Smooth muscle cell (in vitro differentiated cells): ENCODE measurements at regions not wholly inside any gene's neighbourhood (a gene's known extent, or its start where the extent isn't known, plus 50 kb on each side); places are given as distances from the start of the nearest gene placed in this dataset.

Experiments
- DNase-seq: peaks from one replicate; lab custom pipeline; 2025; ENCODE audit not compliant: unreplicated experiment; lab: John Stamatoyannopoulos, UW
- H2AFZ ChIP-seq: fragments of 200-600 bp; sonication (generic); 2 replicates; pipeline ENCODE4 v1.6.0; 2016; ENCODE audit warnings: antibody characterized with exemption, low read depth, mild to moderate bottlenecking
- H3F3A ChIP-seq: fragments of 200-600 bp; sonication (generic); 2 replicates; pipeline ENCODE4 v1.6.0; 2017; ENCODE audit warnings: antibody characterized with exemption, low read depth
- H3K27ac ChIP-seq: fragments of 200-600 bp; sonication (generic); 2 replicates; pipeline ENCODE4 v1.5.1; 2016; ENCODE audit warnings: low read depth, mild to moderate bottlenecking
- H3K27me3 ChIP-seq: fragments of 200-600 bp; sonication (generic); 2 replicates; pipeline ENCODE4 v1.6.1; 2016; ENCODE audit warnings: low read depth, mild to moderate bottlenecking
- H3K36me3 ChIP-seq: fragments of 200-600 bp; sonication (generic); 2 replicates; pipeline ENCODE4 v1.5.1; 2016; ENCODE audit warnings: low read depth
- H3K4me1 ChIP-seq: fragments of 200-600 bp; sonication (generic); 2 replicates; pipeline ENCODE4 v1.5.1; 2016; ENCODE audit warnings: low read depth
- H3K4me2 ChIP-seq: fragments of 200-600 bp; sonication (generic); 2 replicates; pipeline ENCODE4 v1.6.0; 2016; ENCODE audit warnings: mild to moderate bottlenecking
- H3K4me3 ChIP-seq: fragments of 200-600 bp; sonication (generic); 2 replicates; pipeline ENCODE4 v1.5.1; 2016; ENCODE audit warnings: mild to moderate bottlenecking
- H3K79me2 ChIP-seq: fragments of 200-600 bp; sonication (generic); 2 replicates; pipeline ENCODE4 v1.6.0; 2016; ENCODE audit warnings: low read depth, mild to moderate bottlenecking
- H3K9ac ChIP-seq: fragments of 200-600 bp; sonication (generic); 2 replicates; pipeline ENCODE4 v1.6.0; 2016; ENCODE audit warnings: low read depth
- H3K9me3 ChIP-seq: fragments of 200-600 bp; sonication (generic); replicated peaks from 2 replicates; pipeline ENCODE4 v1.5.1; 2016; ENCODE audit warnings: low read depth
- H4K20me1 ChIP-seq: fragments of 200-600 bp; sonication (generic); 2 replicates; pipeline ENCODE4 v1.6.0; 2016; ENCODE audit warnings: low read depth
- CTCF ChIP-seq: fragments of 200-600 bp; sonication (generic); IDR thresholded peaks from 2 replicates; pipeline ENCODE4 v1.5.1; 2017; ENCODE audit warnings: borderline replicate concordance, mild to moderate bottlenecking, antibody characterized with exemption; ENCODE audit not compliant: insufficient read depth, poor library complexity, severe bottlenecking
- WGBS: methylation state at CpG from one replicate; pipeline ENCODE4 v1.1.7; 2016; ENCODE audit warnings: low lambda C conversion rate; 5-methylcytosine and 5-hydroxymethylcytosine counted together

GRCh38 chr2:2689306-2689705 is 358.2 kb upstream of the MYT1L start:
- Histone ChIP-seq H3K36me3 (no peaks in the 10 kb centered on the region), H3K27me3 (no peaks in the 10 kb centered on the region), H3K4me2 (no peak overlapping the region), H3K4me3 (no peak overlapping the region), H3K4me1 (no peaks in the 10 kb centered on the region), H3K9ac (no peak overlapping the region), H3K79me2 (no peaks in the 10 kb centered on the region), H4K20me1 (no peaks in the 10 kb centered on the region), H3K9me3 (no peaks in the 10 kb centered on the region), H2AFZ (no peak overlapping the region), H3K27ac (no peak overlapping the region), H3F3A (no peaks in the 10 kb centered on the region)
- TF ChIP-seq CTCF: no peak
- 95% methylated on average over 12 of the region's 12 CpGs for WGBS
- no peak for DNase-seq

GRCh38 chr2:2688254-2688653 is 357.2 kb upstream of the MYT1L start:
- Histone ChIP-seq H2AFZ (no peak overlapping the region), H3K9me3 (no peaks in the 10 kb centered on the region), H3K4me3 (no peak overlapping the region), H4K20me1 (no peaks in the 10 kb centered on the region), H3K27me3 (no peaks in the 10 kb centered on the region), H3K36me3 (no peaks in the 10 kb centered on the region), H3K9ac (no peak overlapping the region), H3K4me2 (no peak overlapping the region), H3K27ac (no peak overlapping the region), H3K4me1 (no peaks in the 10 kb centered on the region), H3K79me2 (no peaks in the 10 kb centered on the region), H3F3A (no peaks in the 10 kb centered on the region)
- no peak for DNase-seq
- WGBS: 87% methylated on average over 6 of the region's 6 CpGs
- TF ChIP-seq CTCF: no peak

GRCh38 chr2:2687745-2688144 is 356.7 kb upstream of the MYT1L start:
- no peak overlapping the region for H3K9ac ChIP-seq
- H3F3A ChIP-seq: no peaks in the 10 kb centered on the region
- H3K9me3 ChIP-seq: no peaks in the 10 kb centered on the region
- H3K79me2 ChIP-seq: no peaks in the 10 kb centered on the region
- DNase-seq: no peak
- H4K20me1 ChIP-seq: no peaks in the 10 kb centered on the region
- H3K36me3 ChIP-seq: no peaks in the 10 kb centered on the region
- no peak overlapping the region for H3K27ac ChIP-seq
- no peaks in the 10 kb centered on the region for H3K4me1 ChIP-seq
- 83% methylated on average over 5 of the region's 5 CpGs for WGBS
- H3K27me3 ChIP-seq: no peaks in the 10 kb centered on the region
- H3K4me3 ChIP-seq: no peak overlapping the region
- H3K4me2 ChIP-seq: no peak overlapping the region
- no peak overlapping the region for H2AFZ ChIP-seq
- TF ChIP-seq CTCF: no peak

GRCh38 chr2:2686222-2686621 is 355.1 kb upstream of the MYT1L start:
- DNase-seq: no peak
- H2AFZ ChIP-seq: no peak overlapping the region
- H3K27me3 ChIP-seq: no peaks in the 10 kb centered on the region
- TF ChIP-seq CTCF: no peak
- H3K4me2 ChIP-seq: no peak overlapping the region
- H3K9me3 ChIP-seq: no peaks in the 10 kb centered on the region
- H3F3A ChIP-seq: no peaks in the 10 kb centered on the region
- 89% methylated on average over 9 of the region's 9 CpGs for WGBS
- no peak overlapping the region for H3K4me3 ChIP-seq
- H3K27ac ChIP-seq: no peak overlapping the region
- H3K36me3 ChIP-seq: no peaks in the 10 kb centered on the region
- no peaks in the 10 kb centered on the region for H3K79me2 ChIP-seq
- no peaks in the 10 kb centered on the region for H4K20me1 ChIP-seq
- H3K9ac ChIP-seq: no peak overlapping the region
- no peaks in the 10 kb centered on the region for H3K4me1 ChIP-seq
